ENCODE measurements at regions not wholly inside any gene's neighbourhood (a gene's known extent, or its start where the extent isn't known, plus 50 kb on each side); places are given as distances from the start of the nearest gene placed in this dataset.
"Not testable (repeated sequence)": the region's sequence is repeated elsewhere in the genome, so short reads cannot be mapped to it uniquely, and the experiment has no call there.

DNA sequence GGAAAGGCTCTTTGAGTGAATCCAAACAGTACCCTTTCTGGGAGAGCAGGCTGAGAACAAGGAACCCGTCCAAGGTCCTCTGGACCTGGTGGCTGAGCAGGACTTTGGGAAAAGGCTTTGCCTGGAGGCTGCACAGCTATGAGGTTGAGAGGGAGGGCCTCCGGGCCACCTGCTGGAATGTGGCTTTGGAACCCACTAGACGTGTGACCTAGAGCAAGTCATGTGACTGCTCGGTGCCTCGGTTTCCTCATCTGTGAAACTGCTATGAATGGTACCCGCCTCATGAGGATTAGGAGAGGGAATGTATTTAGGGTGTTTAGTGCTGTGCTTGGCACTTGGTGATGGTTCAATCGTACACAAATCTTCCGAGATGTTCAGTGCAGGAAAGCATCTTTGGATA lies 50.4 kb downstream of the HAPSTR1 start:
- DNase-seq (ENCODE audit: low read depth): no peak

DNA sequence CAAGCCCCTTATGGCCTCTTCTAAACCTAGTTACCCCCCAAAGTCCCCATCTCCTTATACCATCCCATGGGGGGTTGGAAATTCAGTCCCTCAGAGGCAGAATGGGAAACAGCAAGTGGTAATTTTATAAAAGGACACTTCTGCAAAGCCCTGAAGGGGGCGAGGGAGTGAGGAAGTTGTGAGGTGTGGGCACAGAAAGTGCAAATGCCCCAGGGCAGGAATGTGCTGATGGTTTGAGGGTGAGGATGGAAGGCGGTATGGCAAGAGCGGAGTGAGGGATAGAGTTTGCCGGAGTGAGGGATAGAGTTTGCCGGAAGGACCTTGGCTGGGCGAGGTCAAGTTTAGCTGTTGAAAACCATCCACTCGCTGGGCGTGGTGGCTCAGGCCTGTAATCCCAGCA lies 52.7 kb downstream of the HAPSTR1 start:
- DNase-seq (ENCODE audit: low read depth): no peak

DNA sequence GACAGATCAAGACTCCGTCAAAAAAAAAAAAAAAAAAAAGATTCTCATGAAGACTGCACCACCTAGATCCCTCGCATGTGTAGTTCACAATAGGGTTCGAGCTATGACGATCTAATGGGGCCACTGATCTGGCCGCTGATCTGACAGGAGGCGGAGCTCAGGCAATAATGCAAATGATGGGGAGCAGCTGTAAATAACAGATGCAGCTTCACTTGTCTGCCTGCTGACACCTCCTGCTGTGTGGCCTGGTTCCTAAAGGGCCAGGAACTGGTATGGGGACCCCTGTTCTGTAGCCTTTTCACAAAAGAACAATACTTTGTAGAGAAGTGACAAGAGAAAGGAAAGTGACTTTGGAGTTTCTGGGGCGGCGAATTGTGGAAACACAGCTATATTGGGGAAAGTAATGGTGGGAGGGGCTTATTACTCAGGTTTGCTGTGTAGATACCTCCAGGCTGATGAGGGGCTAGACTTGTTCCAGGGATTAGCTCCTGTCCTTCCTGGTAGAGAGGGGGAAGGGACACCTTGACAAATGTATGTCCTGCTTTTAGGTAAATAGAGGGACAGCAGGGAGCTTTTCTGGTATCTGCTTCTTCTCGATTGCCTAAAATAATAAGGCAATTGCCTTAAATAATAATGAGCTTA lies 57.1 kb downstream of the HAPSTR1 start:
- DNase-seq (ENCODE audit: low read depth): no peak

DNA sequence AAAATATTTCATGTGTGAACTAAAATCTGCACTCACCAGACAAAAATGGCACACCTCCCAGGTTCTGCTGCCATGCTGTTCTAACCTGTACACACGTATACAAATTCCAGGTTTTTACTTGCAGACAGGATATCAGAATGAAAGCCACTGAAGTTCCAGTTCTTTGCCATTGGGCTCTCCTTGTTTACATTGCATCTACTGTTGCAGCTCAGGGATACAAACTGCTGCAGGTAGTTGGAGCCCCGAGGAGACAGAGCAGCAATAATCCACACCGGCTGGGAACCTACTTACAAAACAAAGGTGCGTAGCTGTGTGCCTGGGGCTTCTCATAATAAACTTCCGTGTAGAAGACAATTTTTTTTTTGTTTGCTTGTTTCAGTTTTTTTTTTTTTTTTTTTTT lies 59.6 kb downstream of the HAPSTR1 start:
- DNase-seq (ENCODE audit: low read depth): no peak

DNA sequence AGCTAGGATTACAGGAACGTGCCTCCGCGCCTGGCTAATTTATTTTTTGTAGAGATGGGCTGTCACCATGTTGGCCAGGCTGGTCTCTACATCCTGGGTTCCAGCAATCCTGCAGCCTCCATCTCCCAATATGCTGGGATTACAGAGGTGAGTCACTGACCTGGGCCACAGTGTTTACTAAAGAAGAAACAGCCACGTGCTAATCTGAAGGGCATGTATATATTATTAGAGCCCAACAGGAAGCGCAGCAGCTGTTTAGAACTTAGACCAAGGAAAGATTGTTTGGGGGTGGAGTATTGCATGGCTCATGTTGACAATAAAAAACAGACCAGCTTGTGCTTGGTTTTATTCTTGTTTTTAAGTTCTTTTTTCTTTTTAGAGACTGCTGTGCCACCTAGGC lies 60.2 kb downstream of the HAPSTR1 start:
- no peak for DNase-seq (ENCODE audit: low read depth)

DNA sequence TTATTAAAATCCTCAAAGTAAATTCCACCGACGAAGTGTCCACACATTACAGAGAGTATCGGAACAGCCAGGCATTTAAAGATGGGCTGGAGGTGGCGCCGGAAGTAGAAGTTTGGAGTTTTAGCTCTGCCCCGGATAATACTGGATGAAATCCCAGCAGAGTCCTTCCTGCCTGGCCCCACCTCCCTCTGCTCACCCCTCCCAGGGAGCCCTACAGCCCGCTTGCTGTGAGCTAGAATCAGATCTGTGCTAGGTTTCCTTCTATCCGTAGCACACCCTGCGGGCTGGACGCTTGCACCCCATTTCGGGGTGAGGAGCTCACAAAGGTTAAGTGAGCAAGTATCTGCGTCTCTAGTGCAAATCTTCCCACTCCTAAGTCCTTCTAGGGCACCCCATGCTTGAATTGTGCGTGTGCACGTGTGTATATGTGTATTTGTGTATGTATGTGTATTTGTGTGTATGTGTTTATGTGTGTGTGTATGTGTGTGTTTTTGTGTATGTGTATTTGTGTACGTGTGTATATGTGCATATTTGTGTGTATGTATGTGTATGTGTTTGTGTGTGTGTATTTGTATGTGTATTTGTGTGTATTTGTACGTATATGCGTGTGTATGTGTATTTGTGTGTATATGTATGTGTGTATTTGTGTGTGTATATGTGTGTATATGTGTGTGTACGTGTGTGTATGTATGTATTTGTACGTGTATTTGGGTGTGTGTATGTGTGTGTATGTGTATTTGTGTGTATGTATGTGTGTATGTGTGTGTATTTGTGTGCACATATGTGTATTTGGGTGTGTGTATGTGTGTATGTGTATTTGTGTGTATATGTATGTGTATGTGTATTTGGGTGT lies 61.4 kb downstream of the HAPSTR1 start:
- DNase-seq (ENCODE audit: low read depth): no peak

DNA sequence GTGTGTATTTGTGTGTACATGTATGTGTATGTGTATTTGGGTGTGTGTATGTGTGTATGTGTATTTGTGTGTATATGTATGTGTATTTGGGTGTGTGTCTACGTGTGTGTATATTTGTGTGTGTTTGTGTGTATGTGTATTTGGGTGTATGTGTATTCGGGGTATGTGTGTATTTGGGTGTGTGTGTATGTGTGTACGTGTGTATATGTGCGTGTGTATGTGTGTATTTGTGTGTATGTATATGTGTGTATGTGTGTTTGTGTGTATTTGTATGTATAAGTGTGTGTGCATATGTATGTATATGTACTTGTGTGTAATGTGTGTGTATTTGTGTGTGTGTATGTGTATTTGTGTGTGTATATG lies 62.0 kb downstream of the HAPSTR1 start:
- no peak for DNase-seq (ENCODE audit: low read depth)

DNA sequence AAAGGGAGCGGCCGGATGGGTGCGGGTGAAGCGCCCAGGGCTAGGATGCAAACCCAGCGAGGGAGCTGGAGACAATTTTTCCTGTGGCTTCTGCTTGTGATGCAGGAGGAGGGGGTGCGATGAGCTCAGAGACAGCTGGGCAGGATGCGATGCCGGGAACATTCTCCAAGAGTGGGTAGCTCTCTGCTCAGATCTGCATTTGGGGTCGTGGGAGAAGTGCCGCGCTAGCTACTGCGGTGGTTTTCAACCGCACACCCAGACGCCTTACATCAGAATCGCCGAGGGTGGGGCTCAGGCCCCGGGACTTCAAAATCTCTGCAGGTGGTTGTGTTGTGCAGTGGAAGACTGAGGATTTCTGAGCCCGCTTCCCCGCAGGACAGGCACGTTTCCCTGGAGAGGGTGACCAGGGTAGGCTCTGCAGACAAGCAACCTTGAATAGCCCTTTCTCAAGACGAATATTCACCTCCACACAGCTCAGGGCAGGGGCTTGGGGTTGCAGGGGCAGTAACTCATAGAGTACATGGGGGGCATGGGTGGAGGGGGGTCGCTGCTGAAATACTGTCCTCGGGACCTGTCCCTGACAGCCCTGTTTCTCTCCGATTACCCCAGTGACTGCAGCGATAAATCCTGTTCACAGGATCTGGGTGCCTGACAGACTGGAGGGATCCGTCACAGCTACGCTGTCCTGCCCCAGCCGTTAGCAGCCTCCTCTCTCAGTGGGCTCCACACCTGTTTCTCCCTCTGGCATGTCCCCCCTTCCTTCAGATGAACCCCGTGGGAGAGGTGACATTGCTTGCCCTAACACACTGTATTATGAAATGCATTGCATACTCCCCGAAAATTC lies 63.3 kb downstream of the HAPSTR1 start:
- DNase-seq (ENCODE audit: low read depth): no peak

DNA sequence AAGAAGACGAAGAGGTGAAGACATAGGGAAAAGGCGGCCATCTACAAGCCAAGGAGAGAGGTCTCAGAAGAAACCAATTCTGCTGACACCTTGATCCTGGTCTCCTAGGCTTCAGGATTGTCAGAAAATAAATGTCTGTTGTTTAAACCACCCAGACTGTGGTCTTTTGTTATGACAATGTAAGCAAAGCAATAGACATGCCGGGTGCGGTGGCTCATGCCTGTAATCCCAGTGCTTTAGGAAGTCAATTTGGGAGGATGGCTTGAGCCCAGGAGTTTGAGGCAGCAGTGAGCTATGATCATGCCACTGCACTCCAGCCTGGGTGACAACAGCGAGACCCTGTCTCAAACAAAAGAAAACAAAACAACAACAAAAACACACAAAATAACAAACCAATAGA lies 64.4 kb downstream of the HAPSTR1 start:
- no peak for DNase-seq (ENCODE audit: low read depth)

DNA sequence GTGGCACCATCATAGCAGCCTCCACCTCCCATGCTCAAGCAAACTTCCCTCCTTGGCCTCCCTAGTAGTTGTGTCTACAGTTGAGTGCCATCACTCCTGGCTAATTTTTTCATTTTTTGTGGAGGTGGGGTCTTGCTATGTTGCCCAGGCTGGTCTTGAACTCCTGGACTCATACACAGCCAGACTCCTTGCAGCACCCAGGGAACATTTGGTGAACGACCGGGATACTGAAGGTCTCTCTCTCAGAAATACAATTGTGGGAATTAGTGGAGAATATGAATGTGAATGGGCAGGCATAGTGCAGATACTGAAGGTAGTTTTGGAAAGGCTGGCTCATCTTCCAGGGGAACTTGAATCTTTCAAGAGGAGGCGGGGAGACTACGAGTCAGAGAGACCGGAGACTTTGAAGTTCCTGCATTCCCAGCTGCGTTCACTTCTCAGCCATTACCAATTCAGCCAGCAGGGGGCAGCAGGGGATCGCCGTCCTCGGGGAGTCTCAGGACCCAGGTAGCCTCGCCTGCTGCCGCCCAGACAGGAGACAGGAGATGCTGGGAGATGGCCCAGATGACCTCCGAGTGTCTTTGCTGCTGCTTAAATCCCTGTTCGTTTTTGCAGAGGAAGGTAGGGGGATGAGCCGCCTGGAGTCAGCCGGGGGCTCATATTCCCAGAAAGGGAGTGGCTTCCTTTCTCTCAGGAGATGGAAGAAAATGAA lies 68.6 kb downstream of the HAPSTR1 start:
- DNase-seq (ENCODE audit: low read depth): peak; percentile 7

DNA sequence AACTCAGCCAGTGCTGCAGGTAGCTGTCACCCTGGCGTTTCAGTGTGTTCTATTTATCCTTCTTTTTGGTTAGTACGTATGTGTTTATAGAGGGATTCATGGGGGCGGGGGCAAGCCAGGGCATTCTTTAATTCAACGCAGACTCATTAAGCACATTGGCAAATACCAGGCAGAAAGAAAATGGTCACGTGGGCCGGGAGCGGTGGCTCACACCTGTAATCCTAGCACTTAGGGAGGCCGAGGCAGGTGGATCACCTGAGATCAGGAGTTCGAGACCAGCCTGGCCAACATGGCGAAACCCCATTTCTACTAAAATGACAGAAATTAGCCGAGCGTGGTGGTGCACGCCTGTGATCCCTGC lies 69.1 kb downstream of the HAPSTR1 start:
- no peak for DNase-seq (ENCODE audit: low read depth)

DNA sequence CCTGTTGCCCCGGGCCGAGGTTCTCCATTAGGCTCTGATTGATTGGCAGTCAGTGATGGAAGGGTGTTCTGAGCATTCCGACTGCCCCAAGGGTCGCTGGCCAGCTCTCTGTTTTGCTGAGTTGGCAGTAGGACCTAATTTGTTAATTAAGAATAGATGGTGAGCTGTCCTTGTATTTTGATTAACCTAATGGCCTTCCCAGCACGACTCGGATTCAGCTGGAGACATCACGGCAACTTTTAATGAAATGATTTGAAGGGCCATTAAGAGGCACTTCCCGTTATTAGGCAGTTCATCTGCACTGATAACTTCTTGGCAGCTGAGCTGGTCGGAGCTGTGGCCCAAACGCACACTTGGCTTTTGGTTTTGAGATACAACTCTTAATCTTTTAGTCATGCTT lies 74.2 kb downstream of the HAPSTR1 start:
- DNase-seq (ENCODE audit: low read depth): no peak

DNA sequence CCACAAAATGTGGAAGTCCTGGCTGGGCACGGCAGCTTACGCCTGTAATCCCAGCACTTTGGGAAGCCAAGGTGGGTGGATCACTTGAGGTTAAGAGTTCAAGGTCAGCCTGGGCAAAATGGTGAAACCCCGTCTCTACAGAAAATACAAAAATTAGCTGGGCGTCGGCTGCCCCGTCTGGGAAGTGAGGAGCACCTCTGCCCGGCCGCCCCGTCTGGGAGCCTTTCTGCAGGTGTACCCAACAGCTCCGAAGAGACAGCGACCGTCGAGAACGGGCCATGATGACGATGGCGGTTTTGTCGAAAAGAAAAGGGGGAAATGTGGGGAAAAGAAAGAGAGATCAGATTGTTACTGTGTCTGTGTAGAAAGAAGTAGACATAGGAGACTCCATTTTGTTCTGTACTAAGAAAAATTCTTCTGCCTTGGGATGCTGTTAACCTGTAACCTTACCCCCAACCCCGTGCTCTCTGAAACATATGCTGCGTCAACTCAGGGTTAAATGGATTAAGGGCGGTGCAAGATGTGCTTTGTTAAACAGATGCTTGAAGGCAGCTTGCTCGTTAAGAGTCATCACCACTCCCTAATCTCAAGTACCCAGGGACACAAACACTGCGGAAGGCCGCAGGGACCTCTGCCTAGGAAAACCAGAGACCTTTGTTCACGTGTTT lies 75.0 kb downstream of the HAPSTR1 start:
- not testable (repeated sequence) for DNase-seq (ENCODE audit: low read depth)

DNA sequence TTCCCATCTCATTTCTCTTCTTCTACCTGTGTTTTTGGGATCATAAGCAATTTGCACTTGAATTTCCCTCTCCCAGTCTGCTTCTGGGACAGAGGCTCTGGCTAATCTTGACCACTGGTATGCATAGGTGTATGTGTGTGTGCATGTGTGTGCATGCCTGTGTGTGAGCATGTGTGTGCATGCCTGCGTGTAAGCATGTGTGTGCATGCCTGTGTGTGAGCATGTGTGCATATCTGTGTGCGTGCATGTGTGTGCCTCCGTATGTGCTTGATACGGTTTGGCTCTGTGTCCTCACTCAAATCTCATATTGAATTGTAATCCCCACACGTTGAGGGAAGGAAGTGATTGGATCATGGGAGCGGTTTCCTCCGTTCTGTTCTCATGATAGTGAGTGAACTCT lies 77.7 kb downstream of the HAPSTR1 start:
- DNase-seq (ENCODE audit: low read depth): no peak

DNA sequence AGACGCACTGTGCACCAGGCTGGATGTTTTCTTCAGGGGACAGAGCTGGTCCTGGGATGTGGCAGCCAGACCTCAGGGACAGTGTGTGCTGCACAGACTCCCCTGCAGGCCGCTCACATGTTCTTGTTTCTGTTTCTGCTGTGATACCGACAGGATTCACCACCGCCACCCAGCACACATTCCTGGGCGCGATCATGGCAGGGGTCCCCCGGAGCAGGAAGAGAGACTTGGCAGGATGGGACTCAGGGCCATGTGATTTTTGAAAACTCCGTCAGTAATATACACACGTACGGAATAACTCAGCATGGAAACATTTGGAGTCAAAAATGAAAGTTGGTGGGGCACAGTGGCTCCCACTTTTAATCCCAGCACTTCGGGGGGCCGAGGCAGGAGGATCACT lies 79.0 kb downstream of the HAPSTR1 start:
- no peak for DNase-seq (ENCODE audit: low read depth)

DNA sequence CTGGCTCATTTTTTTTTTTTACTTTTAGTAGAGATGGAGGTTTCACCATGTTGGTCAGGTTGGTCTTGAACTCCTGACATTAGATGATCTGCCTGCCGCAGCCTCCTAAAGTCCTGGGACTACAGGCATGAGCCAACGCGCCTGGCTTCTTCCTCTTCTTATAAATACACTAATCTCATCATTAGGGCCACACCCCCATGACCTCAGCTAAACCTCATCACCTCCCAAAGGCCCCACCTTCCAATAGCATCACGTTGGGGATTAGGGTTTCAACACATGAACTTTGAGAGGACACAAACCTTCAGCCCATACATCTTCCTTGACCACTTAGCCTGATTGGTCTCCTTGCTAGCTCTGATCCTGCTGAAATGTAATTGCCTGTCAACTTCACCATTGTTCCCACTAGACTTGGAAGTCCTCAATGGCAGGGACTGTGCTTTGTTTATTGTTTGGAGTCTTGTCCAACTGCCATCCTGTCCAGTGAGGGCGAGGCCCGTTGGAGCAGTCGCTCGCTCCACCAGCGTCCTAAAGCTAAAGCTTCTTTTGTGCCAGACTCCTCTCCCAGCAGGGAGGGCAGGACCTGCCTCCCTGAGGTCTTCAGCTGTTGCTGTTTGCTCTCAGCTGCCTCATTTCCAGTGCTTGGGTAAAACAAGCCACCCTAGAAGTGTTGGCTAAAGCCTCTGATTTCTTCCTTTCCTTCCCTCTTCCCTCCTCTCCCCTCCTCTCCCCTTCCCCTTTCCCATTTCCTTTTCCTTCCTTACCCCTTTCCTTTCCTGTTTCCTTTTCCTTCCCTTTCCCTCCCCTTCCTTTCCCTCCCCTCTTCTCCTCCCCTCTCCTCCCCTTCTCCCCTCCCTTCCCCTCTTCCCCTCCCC lies 85.3 kb downstream of the HAPSTR1 start:
- no peak for DNase-seq (ENCODE audit: low read depth)

DNA sequence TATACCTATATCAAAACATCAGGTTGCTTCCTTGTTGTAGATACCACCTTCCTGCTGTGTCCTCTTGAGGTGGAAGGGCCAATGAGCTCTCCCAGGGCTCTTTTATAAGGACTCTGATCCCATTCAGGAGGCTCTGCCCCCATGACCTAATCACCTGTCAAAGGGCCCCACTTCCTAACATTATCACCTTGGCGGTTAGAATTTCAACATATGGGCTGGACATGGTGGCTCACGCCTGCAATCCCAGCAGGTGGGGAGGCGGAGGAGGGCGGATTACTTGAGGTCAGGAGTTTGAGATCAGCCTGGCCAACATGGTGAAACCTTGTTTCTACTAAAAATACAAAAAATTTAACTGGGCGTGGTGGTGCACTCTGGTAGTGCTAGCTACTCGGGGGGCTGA lies 86.4 kb downstream of the HAPSTR1 start:
- no peak for DNase-seq (ENCODE audit: low read depth)

DNA sequence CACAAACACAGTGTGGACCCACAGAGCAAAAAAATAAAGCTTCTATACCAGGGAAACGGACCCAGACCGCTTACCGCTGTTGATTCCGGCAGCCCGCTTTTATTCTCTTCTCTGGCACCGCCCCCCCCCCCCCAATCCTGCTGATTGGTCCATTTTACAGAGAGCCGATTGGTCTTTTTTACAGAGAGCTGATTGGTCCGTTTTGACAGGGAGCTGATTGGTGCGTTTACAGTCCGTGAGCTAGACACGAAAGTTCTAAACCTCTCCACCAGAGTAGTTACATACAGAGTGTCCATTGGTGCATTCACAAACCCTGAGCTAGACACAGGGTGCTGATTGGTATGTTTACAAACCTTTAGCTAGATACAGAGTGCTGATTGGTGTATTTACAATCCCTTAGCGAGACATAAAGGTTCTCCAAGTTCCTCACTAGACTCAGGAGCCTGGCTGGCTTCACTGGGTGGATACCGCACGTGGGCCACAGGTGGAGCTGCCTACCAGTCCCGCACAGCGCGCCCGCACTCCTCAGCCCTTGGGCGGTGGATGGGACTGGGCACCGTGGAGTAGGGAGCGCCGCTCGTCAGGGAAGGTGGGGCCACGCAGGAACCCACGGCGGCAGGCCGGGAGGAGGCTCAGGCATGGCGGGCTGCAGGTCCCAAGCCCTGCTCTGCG lies 92.4 kb downstream of the HAPSTR1 start:
- no peak for DNase-seq (ENCODE audit: low read depth)

DNA sequence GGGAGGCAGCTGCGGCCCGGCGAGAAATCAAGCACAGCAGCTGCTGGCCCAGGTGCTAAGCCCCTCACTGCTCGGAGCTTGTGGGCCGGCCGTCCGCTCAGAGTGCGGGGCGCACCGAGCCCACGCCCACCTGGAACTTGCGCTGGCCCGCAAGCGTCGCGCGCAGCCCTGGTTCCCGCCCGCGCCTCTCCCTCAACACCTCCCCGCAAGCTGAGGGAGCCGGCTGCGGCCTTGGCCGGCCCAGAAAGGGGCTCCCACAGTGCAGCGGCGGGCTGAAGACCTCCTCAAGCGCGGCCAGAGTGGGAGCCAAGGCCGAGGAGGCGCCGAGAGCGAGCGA lies 92.9 kb downstream of the HAPSTR1 start:
- DNase-seq (ENCODE audit: low read depth): no peak

DNA sequence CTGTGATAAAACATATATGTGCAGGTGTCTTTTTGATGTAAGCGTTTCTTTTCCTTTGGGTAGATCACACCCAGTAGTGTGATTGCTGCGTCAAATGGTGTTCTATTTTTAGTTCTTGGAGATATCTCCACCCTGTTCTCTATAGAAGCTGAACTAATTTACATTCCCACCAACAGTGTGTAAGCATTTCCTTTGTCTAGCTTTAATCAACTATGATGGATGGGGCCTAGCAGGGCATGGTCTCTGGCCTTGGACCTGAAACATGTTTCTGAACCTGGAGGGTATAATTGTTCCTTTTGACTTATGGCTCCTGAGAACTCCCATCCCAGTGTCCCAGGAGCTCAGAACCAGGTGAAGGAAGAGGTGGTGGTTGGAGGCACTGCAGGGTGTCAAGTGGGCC lies 93.9 kb downstream of the HAPSTR1 start:
- DNase-seq (ENCODE audit: low read depth): no peak

Data from stimulated activated CD8-positive, alpha-beta memory T cell treated with anti-CD3 and anti-CD28 coated beads, Interleukin-4, amount 100 ng/mL, for 24 hours (primary cell).